Gastrocnemius medialis (tissue), 4 donors: ENCODE measurements at regions not wholly inside any gene's neighbourhood (a gene's known extent, or its start where the extent isn't known, plus 50 kb on each side); places are given as distances from the start of the nearest gene placed in this dataset.

ENCODE experiments used
- ATAC-seq, 2 donors: fragments of 150-250 bp; one replicate each; pipeline ENCODE4 v1.9.1; 2016
- DNase-seq, 2 donors: peaks; one replicate each; pipeline ENCODE4 v3.0.0-alpha.2; 2019
- H3K27ac ChIP-seq, 4 donors: fragments of 200-600 bp; sonication (generic); 1 replicate in 1 of 4; 2 replicates in 3 of 4; pipeline ENCODE4 v1.5.1; 2016 to 2018; ENCODE audit warnings: mild to moderate bottlenecking in 2 of 4, moderate library complexity in 1 of 4
- H3K27me3 ChIP-seq, 3 donors: fragments of 200-600 bp; sonication (generic) in 2 of 3; 1 replicate in 1 of 3; 2 replicates in 2 of 3; pipeline versions ENCODE4 v1.5.1 to v1.6.0; 2016 to 2019; ENCODE audit warnings: mild to moderate bottlenecking in 1 of 3, moderate library complexity in 1 of 3
- H3K36me3 ChIP-seq, 2 donors: fragments of 200-600 bp; sonication (generic) in 1 of 2; one replicate each; pipeline ENCODE4 v1.5.1; 2017 to 2018
- H3K4me1 ChIP-seq, 2 donors: fragments of 200-600 bp; sonication (generic) in 1 of 2; one replicate each; pipeline ENCODE4 v1.5.1; 2016 to 2017; ENCODE audit warnings: mild to moderate bottlenecking in 2 of 2
- H3K4me3 ChIP-seq, 4 donors: fragments of 200-600 bp; sonication (generic) in 3 of 4; 1 replicate in 1 of 4; 2 replicates in 3 of 4; pipeline ENCODE4 v1.5.1; 2016 to 2019; ENCODE audit warnings: mild to moderate bottlenecking in 2 of 4
- H3K9me3 ChIP-seq, 3 donors: fragments of 200-600 bp; sonication (generic) in 2 of 3; 1 replicate in 1 of 3; 2 replicates in 2 of 3; pipeline ENCODE4 v1.5.1; 2016 to 2019
- CTCF ChIP-seq, 5 experiments: fragments of 450-650 bp in 3 of 5; fragments of 200-600 bp in 2 of 5; sonication (generic) in 2 of 5; IDR thresholded peaks in 4 of 5; conservative IDR thresholded peaks in 1 of 5; 1 replicate in 4 of 5; 2 replicates in 1 of 5; pipeline ENCODE4 v1.5.1; 2016 to 2019; ENCODE audit warnings: antibody characterized with exemption in 5 of 5, mild to moderate bottlenecking in 3 of 5, moderate library complexity in 3 of 5
- POLR2A ChIP-seq, 2 donors: fragments of 450-650 bp; IDR thresholded peaks; one replicate each; pipeline ENCODE4 v1.6.1; 2017; ENCODE audit warnings: antibody characterized with exemption in 2 of 2, mild to moderate bottlenecking in 2 of 2, moderate library complexity in 2 of 2
- in situ Hi-C, 4 donors: fragments of 200-750 bp; cut with MboI; loops; one replicate each; pipeline versions ENCODE4 v1.15.0 to v1.8.0; 2017; ENCODE audit warnings: low sequenced_read_pairs in 4 of 4
- intact Hi-C: fragments of 100-400 bp; cut with DNase I; formaldehyde crosslinking; loops from one replicate; pipeline ENCODE4 v1.15.1; 2023; ENCODE audit warnings: low total_unique reads

- no peak overlapping the region for H3K27ac ChIP-seq
- TF ChIP-seq POLR2A (IDR thresholded peaks at IDR 0.05) (no peak), CTCF (IDR thresholded peaks at IDR 0.05 in 4 of 5, conservative IDR thresholded peaks at IDR 0.05 in 1 of 5) (no peak)
- no peaks in the 10 kb centered on the region for H3K9me3 ChIP-seq
- in situ Hi-C loops (no loop called here), intact Hi-C loops (no loop called here)
- H3K36me3 ChIP-seq, result no peaks in the 10 kb centered on the region
- H3K4me1 ChIP-seq, result no peaks in the 10 kb centered on the region
- DNase-seq (no peak), ATAC-seq (no peak)
- peaks cover 0 to 2% (median 0%) of the 10 kb centered on the region in 3 donors for H3K27me3 ChIP-seq
- H3K4me3 ChIP-seq, result no peak overlapping the region
These were observed 137.3 kb downstream of the TWIST2 start for GRCh38 chr2:238985041-238985729.

GRCh38 chr2:238985931-238986446 is 138.1 kb downstream of the TWIST2 start:
- Histone ChIP-seq H3K4me3 (no peak overlapping the region), H3K36me3 (no peaks in the 10 kb centered on the region), H3K27me3 (peaks cover 0 to 2% (median 0%) of the 10 kb centered on the region in 3 donors), H3K27ac (no peak overlapping the region), H3K4me1 (no peaks in the 10 kb centered on the region), H3K9me3 (no peaks in the 10 kb centered on the region)
- in situ Hi-C loops, result no loop called here
- DNase-seq (no peak), ATAC-seq (no peak)
- TF ChIP-seq CTCF (IDR thresholded peaks at IDR 0.05 in 4 of 5, conservative IDR thresholded peaks at IDR 0.05 in 1 of 5) (no peak), POLR2A (IDR thresholded peaks at IDR 0.05) (no peak)
- intact Hi-C loops, result no loop called here

GRCh38 chr2:238986491-238987351 is 138.8 kb downstream of the TWIST2 start:
- Histone ChIP-seq H3K27ac (no peak overlapping the region), H3K27me3 (peaks cover 0 to 2% (median 0%) of the 10 kb centered on the region in 3 donors), H3K4me1 (no peaks in the 10 kb centered on the region), H3K9me3 (no peaks in the 10 kb centered on the region), H3K36me3 (no peaks in the 10 kb centered on the region), H3K4me3 (no peak overlapping the region)
- intact Hi-C loops, result no loop called here
- in situ Hi-C loops, result no loop called here
- TF ChIP-seq CTCF (IDR thresholded peaks at IDR 0.05 in 4 of 5, conservative IDR thresholded peaks at IDR 0.05 in 1 of 5), result no peak
- ATAC-seq (no peak), DNase-seq (no peak)

GRCh38 chr2:238987352-238987981 is 139.6 kb downstream of the TWIST2 start:
- no peak overlapping the region for H3K27ac ChIP-seq
- H3K4me3 ChIP-seq, result no peak overlapping the region
- ATAC-seq (no peak), DNase-seq (no peak)
- H3K9me3 ChIP-seq, result no peaks in the 10 kb centered on the region
- in situ Hi-C loops (no loop called here), intact Hi-C loops (no loop called here)
- no peak for TF ChIP-seq POLR2A (IDR thresholded peaks at IDR 0.05)
- TF ChIP-seq CTCF (IDR thresholded peaks at IDR 0.05 in 4 of 5, conservative IDR thresholded peaks at IDR 0.05 in 1 of 5), result no peak
- H3K36me3 ChIP-seq, result no peaks in the 10 kb centered on the region
- H3K27me3 ChIP-seq, result peaks cover 0 to 3% (median 0%) of the 10 kb centered on the region in 3 donors
- no peaks in the 10 kb centered on the region for H3K4me1 ChIP-seq
